ENCODE measurements at regions not wholly inside any gene's neighbourhood (a gene's known extent, or its start where the extent isn't known, plus 50 kb on each side); places are given as distances from the start of the nearest gene placed in this dataset.
"Not testable (repeated sequence)": the region's sequence is repeated elsewhere in the genome, so short reads cannot be mapped to it uniquely, and the experiment has no call there.

DNA sequence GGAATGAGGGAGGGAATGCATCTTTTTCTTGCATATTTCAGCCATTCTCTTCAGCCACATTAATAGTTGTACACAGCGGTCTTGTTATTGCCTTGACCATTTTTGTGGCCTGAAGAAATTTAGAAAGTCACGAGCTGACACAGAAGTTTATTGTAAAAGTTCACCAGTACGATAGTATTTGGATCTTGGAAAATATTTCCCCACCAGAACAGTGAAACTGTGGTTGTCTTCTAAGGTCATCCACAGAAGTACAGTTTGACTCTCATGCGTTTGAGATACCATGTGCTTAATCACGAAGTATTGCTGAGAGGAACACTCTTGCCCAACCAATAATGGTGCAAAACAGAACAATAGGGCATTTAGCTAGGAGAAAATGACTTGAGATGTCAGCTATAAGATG, 409.2 kb upstream of the AMELY start (continued):
- TF ChIP-seq, protein P1, sequence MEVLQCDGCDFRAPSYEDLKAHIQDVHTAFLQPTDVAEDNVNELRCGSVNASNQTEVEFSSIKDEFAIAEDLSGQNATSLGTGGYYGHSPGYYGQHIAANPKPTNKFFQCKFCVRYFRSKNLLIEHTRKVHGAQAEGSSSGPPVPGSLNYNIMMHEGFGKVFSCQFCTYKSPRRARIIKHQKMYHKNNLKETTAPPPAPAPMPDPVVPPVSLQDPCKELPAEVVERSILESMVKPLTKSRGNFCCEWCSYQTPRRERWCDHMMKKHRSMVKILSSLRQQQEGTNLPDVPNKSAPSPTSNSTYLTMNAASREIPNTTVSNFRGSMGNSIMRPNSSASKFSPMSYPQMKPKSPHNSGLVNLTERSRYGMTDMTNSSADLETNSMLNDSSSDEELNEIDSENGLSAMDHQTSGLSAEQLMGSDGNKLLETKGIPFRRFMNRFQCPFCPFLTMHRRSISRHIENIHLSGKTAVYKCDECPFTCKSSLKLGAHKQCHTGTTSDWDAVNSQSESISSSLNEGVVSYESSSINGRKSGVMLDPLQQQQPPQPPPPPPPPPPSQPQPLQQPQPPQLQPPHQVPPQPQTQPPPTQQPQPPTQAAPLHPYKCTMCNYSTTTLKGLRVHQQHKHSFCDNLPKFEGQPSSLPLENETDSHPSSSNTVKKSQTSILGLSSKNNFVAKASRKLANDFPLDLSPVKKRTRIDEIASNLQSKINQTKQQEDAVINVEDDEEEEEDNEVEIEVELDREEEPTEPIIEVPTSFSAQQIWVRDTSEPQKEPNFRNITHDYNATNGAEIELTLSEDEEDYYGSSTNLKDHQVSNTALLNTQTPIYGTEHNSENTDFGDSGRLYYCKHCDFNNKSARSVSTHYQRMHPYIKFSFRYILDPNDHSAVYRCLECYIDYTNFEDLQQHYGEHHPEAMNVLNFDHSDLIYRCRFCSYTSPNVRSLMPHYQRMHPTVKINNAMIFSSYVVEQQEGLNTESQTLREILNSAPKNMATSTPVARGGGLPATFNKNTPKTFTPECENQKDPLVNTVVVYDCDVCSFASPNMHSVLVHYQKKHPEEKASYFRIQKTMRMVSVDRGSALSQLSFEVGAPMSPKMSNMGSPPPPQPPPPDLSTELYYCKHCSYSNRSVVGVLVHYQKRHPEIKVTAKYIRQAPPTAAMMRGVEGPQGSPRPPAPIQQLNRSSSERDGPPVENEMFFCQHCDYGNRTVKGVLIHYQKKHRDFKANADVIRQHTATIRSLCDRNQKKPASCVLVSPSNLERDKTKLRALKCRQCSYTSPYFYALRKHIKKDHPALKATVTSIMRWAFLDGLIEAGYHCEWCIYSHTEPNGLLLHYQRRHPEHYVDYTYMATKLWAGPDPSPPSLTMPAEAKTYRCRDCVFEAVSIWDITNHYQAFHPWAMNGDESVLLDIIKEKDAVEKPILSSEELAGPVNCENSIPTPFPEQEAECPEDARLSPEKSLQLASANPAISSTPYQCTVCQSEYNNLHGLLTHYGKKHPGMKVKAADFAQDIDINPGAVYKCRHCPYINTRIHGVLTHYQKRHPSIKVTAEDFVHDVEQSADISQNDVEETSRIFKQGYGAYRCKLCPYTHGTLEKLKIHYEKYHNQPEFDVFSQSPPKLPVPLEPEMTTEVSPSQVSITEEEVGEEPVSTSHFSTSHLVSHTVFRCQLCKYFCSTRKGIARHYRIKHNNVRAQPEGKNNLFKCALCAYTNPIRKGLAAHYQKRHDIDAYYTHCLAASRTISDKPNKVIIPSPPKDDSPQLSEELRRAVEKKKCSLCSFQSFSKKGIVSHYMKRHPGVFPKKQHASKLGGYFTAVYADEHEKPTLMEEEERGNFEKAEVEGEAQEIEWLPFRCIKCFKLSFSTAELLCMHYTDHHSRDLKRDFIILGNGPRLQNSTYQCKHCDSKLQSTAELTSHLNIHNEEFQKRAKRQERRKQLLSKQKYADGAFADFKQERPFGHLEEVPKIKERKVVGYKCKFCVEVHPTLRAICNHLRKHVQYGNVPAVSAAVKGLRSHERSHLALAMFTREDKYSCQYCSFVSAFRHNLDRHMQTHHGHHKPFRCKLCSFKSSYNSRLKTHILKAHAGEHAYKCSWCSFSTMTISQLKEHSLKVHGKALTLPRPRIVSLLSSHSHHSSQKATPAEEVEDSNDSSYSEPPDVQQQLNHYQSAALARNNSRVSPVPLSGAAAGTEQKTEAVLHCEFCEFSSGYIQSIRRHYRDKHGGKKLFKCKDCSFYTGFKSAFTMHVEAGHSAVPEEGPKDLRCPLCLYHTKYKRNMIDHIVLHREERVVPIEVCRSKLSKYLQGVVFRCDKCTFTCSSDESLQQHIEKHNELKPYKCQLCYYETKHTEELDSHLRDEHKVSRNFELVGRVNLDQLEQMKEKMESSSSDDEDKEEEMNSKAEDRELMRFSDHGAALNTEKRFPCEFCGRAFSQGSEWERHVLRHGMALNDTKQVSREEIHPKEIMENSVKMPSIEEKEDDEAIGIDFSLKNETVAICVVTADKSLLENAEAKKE (CRISPR knock-in tag; IDR thresholded peaks at IDR 0.05), result no peak
- TF ChIP-seq CREB1 (CRISPR knock-in tag; IDR thresholded peaks at IDR 0.05; ENCODE audit: low read depth) (no peak), ZNF114 (CRISPR knock-in tag; IDR thresholded peaks at IDR 0.05) (no peak), JUNB (IDR thresholded peaks at IDR 0.05; ENCODE audit: unreplicated experiment) (no peak), NANOG (IDR thresholded peaks at IDR 0.05; ENCODE audit: borderline replicate concordance) (no peak), EZH2 (IDR thresholded peaks at IDR 0.05; ENCODE audit: low read depth, unreplicated experiment) (no peak), STAT1 (IDR thresholded peaks at IDR 0.05; ENCODE audit: unreplicated experiment) (no peak), POLR2AphosphoS5 (IDR thresholded peaks at IDR 0.05; ENCODE audit: low read depth) (no peak)
- TF ChIP-seq, protein P2, sequence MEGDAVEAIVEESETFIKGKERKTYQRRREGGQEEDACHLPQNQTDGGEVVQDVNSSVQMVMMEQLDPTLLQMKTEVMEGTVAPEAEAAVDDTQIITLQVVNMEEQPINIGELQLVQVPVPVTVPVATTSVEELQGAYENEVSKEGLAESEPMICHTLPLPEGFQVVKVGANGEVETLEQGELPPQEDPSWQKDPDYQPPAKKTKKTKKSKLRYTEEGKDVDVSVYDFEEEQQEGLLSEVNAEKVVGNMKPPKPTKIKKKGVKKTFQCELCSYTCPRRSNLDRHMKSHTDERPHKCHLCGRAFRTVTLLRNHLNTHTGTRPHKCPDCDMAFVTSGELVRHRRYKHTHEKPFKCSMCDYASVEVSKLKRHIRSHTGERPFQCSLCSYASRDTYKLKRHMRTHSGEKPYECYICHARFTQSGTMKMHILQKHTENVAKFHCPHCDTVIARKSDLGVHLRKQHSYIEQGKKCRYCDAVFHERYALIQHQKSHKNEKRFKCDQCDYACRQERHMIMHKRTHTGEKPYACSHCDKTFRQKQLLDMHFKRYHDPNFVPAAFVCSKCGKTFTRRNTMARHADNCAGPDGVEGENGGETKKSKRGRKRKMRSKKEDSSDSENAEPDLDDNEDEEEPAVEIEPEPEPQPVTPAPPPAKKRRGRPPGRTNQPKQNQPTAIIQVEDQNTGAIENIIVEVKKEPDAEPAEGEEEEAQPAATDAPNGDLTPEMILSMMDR (conservative IDR thresholded peaks at IDR 0.05; ENCODE audit: low read depth in 2 of 2), result no peak

DNA sequence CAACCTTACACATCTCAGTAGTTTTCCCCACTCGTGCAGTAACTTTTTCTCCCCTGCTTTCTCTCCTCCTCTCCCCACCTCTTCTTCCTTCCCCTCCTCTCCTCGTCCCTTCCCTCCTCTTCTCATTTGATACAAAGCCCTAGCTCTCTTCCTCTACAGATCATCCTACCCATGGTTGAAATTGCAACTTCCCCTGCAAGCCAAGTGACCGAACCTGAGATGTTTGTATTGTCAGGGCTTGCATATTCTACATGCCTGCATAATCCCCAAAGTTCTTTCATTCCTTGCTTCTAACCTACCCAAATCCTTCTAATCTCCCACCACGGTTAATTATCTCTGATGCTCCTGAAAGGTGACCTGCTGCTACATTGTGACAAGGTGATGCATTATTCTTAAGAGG, 408.6 kb upstream of the AMELY start:
- Mint-ChIP-seq H3K4me1 (peaks cover 37% of the 10 kb centered on the region), H3K27ac (0 out of 2 replicates have a peak overlapping the region, but pooled peaks have one; percentile 70), H3K4me3 (peak overlapping the region; percentile 27; the same call in 1 of the 3 replicates), H3K36me3 (ENCODE audit: low read depth) (peaks cover 21% of the 10 kb centered on the region)
- H2AFZ ChIP-seq; H3K27me3 Mint-ChIP-seq (ENCODE audit: insufficient read depth, low read depth, poor library complexity); H3K36me3 ChIP-seq (ENCODE audit: insufficient read depth); H3K4me3 ChIP-seq; H3K27me3 ChIP-seq (ENCODE audit: insufficient read depth); H4K20me1 ChIP-seq (replicated peaks; ENCODE audit: insufficient read depth); H3K9me2 ChIP-seq (ENCODE audit: insufficient read depth); H3K9me3 Mint-ChIP-seq; H3F3A ChIP-seq (replicated peaks; ENCODE audit: low read depth): not testable (repeated sequence)
- peaks cover 35% of the 10 kb centered on the region for H3K79me2 ChIP-seq (replicated peaks; ENCODE audit: insufficient read depth)
- TF ChIP-seq, protein P1 (CRISPR knock-in tag; IDR thresholded peaks at IDR 0.05), result peak; percentile 74
- H3K4me2 ChIP-seq, result peak overlapping the region; percentile 61; the same call in 1 of the 2 replicates
- H3K4me1 ChIP-seq (ENCODE audit: insufficient read depth), result peaks cover 15% of the 10 kb centered on the region
- DNase-seq (ENCODE audit: low spot score), result peak; percentile 55
- peak; percentile 92 for ATAC-seq
- peak overlapping the region; percentile 87; the same call in 1 of the 2 replicates for H3K27ac ChIP-seq (ENCODE audit: low read depth)

Data from GM23338 (cell line).